Mononuclear cell (primary cell): ENCODE measurements at regions not wholly inside any gene's neighbourhood (a gene's known extent, or its start where the extent isn't known, plus 50 kb on each side); places are given as distances from the start of the nearest gene placed in this dataset.

Experiments used
- H3K27me3 ChIP-seq: 2 replicates; pipeline ENCODE4 v1.6.0; 2011; ENCODE audit warnings: low read length, control low read depth; ENCODE audit not compliant: insufficient read depth
- H3K4me1 ChIP-seq: 2 replicates; pipeline ENCODE4 v1.5.1; 2011; ENCODE audit warnings: mild to moderate bottlenecking, low read length, control low read depth; ENCODE audit not compliant: insufficient read depth
- H3K4me3 ChIP-seq: 2 replicates; pipeline ENCODE4 v1.5.1; 2011; ENCODE audit warnings: mild to moderate bottlenecking, low read length, moderate library complexity
- H3K9me3 ChIP-seq: 2 replicates; pipeline ENCODE4 v1.5.1; 2011; ENCODE audit warnings: low read depth, mild to moderate bottlenecking, control low read depth, low read length

- H3K9me3 ChIP-seq: no peaks in the 10 kb centered on the region
- no peaks in the 10 kb centered on the region for H3K4me1 ChIP-seq
- no peaks in the 10 kb centered on the region for H3K27me3 ChIP-seq
- H3K4me3 ChIP-seq: no peak overlapping the region
These were observed 489.1 kb upstream of the CAMK1G start for GRCh38 chr1:209094384-209094783.

- Histone ChIP-seq H3K27me3 (no peaks in the 10 kb centered on the region), H3K4me3 (no peak overlapping the region), H3K4me1 (no peaks in the 10 kb centered on the region), H3K9me3 (no peaks in the 10 kb centered on the region)
These were observed 487.6 kb upstream of the CAMK1G start for GRCh38 chr1:209095627-209096595.

- Histone ChIP-seq H3K4me3 (no peak overlapping the region), H3K9me3 (no peaks in the 10 kb centered on the region), H3K4me1 (no peaks in the 10 kb centered on the region), H3K27me3 (no peaks in the 10 kb centered on the region)
These were observed 483.1 kb upstream of the CAMK1G start for GRCh38 chr1:209100460-209100859.

- H3K9me3 ChIP-seq: no peaks in the 10 kb centered on the region
- no peaks in the 10 kb centered on the region for H3K27me3 ChIP-seq
- H3K4me1 ChIP-seq: no peaks in the 10 kb centered on the region
- H3K4me3 ChIP-seq: no peak overlapping the region
These were observed 482.4 kb upstream of the CAMK1G start for GRCh38 chr1:209101106-209101505.

- H3K9me3 ChIP-seq: no peaks in the 10 kb centered on the region
- H3K4me3 ChIP-seq: no peak overlapping the region
- no peaks in the 10 kb centered on the region for H3K27me3 ChIP-seq
- no peaks in the 10 kb centered on the region for H3K4me1 ChIP-seq
These were observed 481.4 kb upstream of the CAMK1G start for GRCh38 chr1:209102120-209102519.

- Histone ChIP-seq H3K4me3 (no peak overlapping the region), H3K9me3 (no peaks in the 10 kb centered on the region), H3K4me1 (no peaks in the 10 kb centered on the region), H3K27me3 (no peaks in the 10 kb centered on the region)
These were observed 481.0 kb upstream of the CAMK1G start for GRCh38 chr1:209102531-209102930.

- Histone ChIP-seq H3K27me3 (no peaks in the 10 kb centered on the region), H3K4me3 (no peak overlapping the region), H3K9me3 (no peaks in the 10 kb centered on the region), H3K4me1 (no peaks in the 10 kb centered on the region)
These were observed 480.4 kb upstream of the CAMK1G start for GRCh38 chr1:209103092-209103491.

- no peaks in the 10 kb centered on the region for H3K9me3 ChIP-seq
- H3K4me3 ChIP-seq: no peak overlapping the region
- no peaks in the 10 kb centered on the region for H3K27me3 ChIP-seq
- H3K4me1 ChIP-seq: no peaks in the 10 kb centered on the region
These were observed 478.9 kb upstream of the CAMK1G start for GRCh38 chr1:209104646-209105045.

GRCh38 chr1:209105701-209106100 is 477.8 kb upstream of the CAMK1G start:
- no peaks in the 10 kb centered on the region for H3K4me1 ChIP-seq
- H3K9me3 ChIP-seq: no peaks in the 10 kb centered on the region
- H3K27me3 ChIP-seq: no peaks in the 10 kb centered on the region
- H3K4me3 ChIP-seq: no peak overlapping the region

GRCh38 chr1:209106237-209106741 is 477.2 kb upstream of the CAMK1G start:
- Histone ChIP-seq H3K4me1 (no peaks in the 10 kb centered on the region), H3K9me3 (no peaks in the 10 kb centered on the region), H3K4me3 (no peak overlapping the region), H3K27me3 (no peaks in the 10 kb centered on the region)

GRCh38 chr1:209106861-209107260 is 476.7 kb upstream of the CAMK1G start:
- no peaks in the 10 kb centered on the region for H3K4me1 ChIP-seq
- H3K4me3 ChIP-seq: no peak overlapping the region

GRCh38 chr1:209107535-209107934 is 476.0 kb upstream of the CAMK1G start:
- H3K4me1 ChIP-seq: no peaks in the 10 kb centered on the region
- no peaks in the 10 kb centered on the region for H3K9me3 ChIP-seq
- no peaks in the 10 kb centered on the region for H3K27me3 ChIP-seq
- H3K4me3 ChIP-seq: no peak overlapping the region

More at GRCh38 chr1:209106861-209107260, 476.7 kb upstream of the CAMK1G start:
- no peaks in the 10 kb centered on the region for H3K27me3 ChIP-seq
- H3K9me3 ChIP-seq: no peaks in the 10 kb centered on the region

- Histone ChIP-seq H3K27me3 (no peaks in the 10 kb centered on the region), H3K4me3 (no peak overlapping the region), H3K9me3 (no peaks in the 10 kb centered on the region), H3K4me1 (no peaks in the 10 kb centered on the region)
These were observed 474.3 kb upstream of the CAMK1G start for GRCh38 chr1:209109001-209109785.

GRCh38 chr1:209113521-209113920 is 470.0 kb upstream of the CAMK1G start:
- no peaks in the 10 kb centered on the region for H3K4me1 ChIP-seq
- H3K4me3 ChIP-seq: no peak overlapping the region
- no peaks in the 10 kb centered on the region for H3K27me3 ChIP-seq
- no peaks in the 10 kb centered on the region for H3K9me3 ChIP-seq

- H3K9me3 ChIP-seq: no peaks in the 10 kb centered on the region
- H3K4me3 ChIP-seq: no peak overlapping the region
- H3K27me3 ChIP-seq: no peaks in the 10 kb centered on the region
- H3K4me1 ChIP-seq: no peaks in the 10 kb centered on the region
These were observed 466.8 kb upstream of the CAMK1G start for GRCh38 chr1:209116705-209117104.
